22Rv1 (cell line): ENCODE measurements at regions not wholly inside any gene's neighbourhood (a gene's known extent, or its start where the extent isn't known, plus 50 kb on each side); places are given as distances from the start of the nearest gene placed in this dataset.

ENCODE experiments used
- ZFX ChIP-seq: fragments of 450-650 bp; IDR thresholded peaks from 2 replicates; pipeline ENCODE4 v1.6.1; 2017; ENCODE audit warnings: antibody characterized with exemption, borderline replicate concordance
- TF ChIP-seq, protein P1 (sequence below): fragments of 450-650 bp; IDR thresholded peaks from 2 replicates; pipeline ENCODE4 v1.5.1; 2017; ENCODE audit warnings: mild to moderate bottlenecking

- TF ChIP-seq, protein P1, sequence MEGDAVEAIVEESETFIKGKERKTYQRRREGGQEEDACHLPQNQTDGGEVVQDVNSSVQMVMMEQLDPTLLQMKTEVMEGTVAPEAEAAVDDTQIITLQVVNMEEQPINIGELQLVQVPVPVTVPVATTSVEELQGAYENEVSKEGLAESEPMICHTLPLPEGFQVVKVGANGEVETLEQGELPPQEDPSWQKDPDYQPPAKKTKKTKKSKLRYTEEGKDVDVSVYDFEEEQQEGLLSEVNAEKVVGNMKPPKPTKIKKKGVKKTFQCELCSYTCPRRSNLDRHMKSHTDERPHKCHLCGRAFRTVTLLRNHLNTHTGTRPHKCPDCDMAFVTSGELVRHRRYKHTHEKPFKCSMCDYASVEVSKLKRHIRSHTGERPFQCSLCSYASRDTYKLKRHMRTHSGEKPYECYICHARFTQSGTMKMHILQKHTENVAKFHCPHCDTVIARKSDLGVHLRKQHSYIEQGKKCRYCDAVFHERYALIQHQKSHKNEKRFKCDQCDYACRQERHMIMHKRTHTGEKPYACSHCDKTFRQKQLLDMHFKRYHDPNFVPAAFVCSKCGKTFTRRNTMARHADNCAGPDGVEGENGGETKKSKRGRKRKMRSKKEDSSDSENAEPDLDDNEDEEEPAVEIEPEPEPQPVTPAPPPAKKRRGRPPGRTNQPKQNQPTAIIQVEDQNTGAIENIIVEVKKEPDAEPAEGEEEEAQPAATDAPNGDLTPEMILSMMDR: no peak
- TF ChIP-seq ZFX: no peak
Measured at GRCh38 chrY:17235769-17236168, 644.3 kb downstream of the CDY2B start.
